PC-3 (cell line): ENCODE measurements at regions not wholly inside any gene's neighbourhood (a gene's known extent, or its start where the extent isn't known, plus 50 kb on each side); places are given as distances from the start of the nearest gene placed in this dataset.

ENCODE experiments used
- CTCF ChIP-seq: fragments of 300-600 bp; sonication (generic); conservative IDR thresholded peaks from 2 replicates; pipeline ENCODE4 v1.5.1; 2017; ENCODE audit warnings: antibody characterized with exemption, low read depth, mild to moderate bottlenecking, low read length
- EZH2 ChIP-seq: fragments of 300-600 bp; sonication (generic); IDR thresholded peaks from one replicate; pipeline ENCODE4 v1.6.1; 2017; ENCODE audit warnings: antibody characterized with exemption, mild to moderate bottlenecking, low read length; ENCODE audit not compliant: unreplicated experiment

- TF ChIP-seq CTCF (no peak), EZH2 (no peak)
These were observed 69.9 kb downstream of the NAV1 start for GRCh38 chr1:201608635-201609395.
